Testis (tissue), 2 donors: ENCODE measurements at regions not wholly inside any gene's neighbourhood (a gene's known extent, or its start where the extent isn't known, plus 50 kb on each side); places are given as distances from the start of the nearest gene placed in this dataset.
"Not testable (repeated sequence)": the region's sequence is repeated elsewhere in the genome, so short reads cannot be mapped to it uniquely, and the experiment has no call there.

Source experiments
- DNase-seq: peaks from one replicate; pipeline ENCODE4 v3.0.0-alpha.2; 2019
- H3K27ac ChIP-seq, 2 donors: fragments of 200-600 bp; sonication (generic); one replicate each; pipeline ENCODE4 v1.5.1; 2019
- H3K27me3 ChIP-seq: fragments of 200-600 bp; sonication (generic); one replicate; pipeline ENCODE4 v1.5.1; 2019
- H3K36me3 ChIP-seq: fragments of 200-600 bp; sonication (generic); one replicate; pipeline ENCODE4 v1.5.1; 2017; ENCODE audit warnings: low read depth; ENCODE audit errors: missing control alignments
- H3K4me1 ChIP-seq: fragments of 200-600 bp; sonication (generic); one replicate; pipeline ENCODE4 v1.5.1; 2019
- H3K4me3 ChIP-seq, 2 donors: fragments of 200-600 bp; sonication (generic); one replicate each; pipeline ENCODE4 v1.5.1; 2017 to 2019
- H3K9me3 ChIP-seq: fragments of 200-600 bp; sonication (generic); one replicate; pipeline ENCODE4 v1.5.1; 2017
- POLR2A ChIP-seq: fragments of 450-650 bp; IDR thresholded peaks from one replicate; pipeline ENCODE4 v1.6.1; 2017; ENCODE audit warnings: antibody characterized with exemption, mild to moderate bottlenecking, moderate library complexity
- WGBS, 2 donors: methylation state at CpG; one replicate each; pipeline ENCODE4 v1.1.5; 2018; 5-methylcytosine and 5-hydroxymethylcytosine counted together
- intact Hi-C: fragments of 100-400 bp; cut with DNase I; formaldehyde crosslinking; loops from one replicate; pipeline ENCODE4 v1.15.1; 2023; ENCODE audit warnings: low total_unique reads
- TF ChIP-seq, protein P1 (sequence below), 3 experiments: fragments of 450-650 bp in 2 of 3; fragments of 200-600 bp in 1 of 3; sonication (generic) in 1 of 3; IDR thresholded peaks; one replicate each; pipeline ENCODE4 v1.5.1; 2016 to 2019; ENCODE audit warnings: antibody characterized with exemption in 3 of 3, mild to moderate bottlenecking in 2 of 3, moderate library complexity in 1 of 3

DNA sequence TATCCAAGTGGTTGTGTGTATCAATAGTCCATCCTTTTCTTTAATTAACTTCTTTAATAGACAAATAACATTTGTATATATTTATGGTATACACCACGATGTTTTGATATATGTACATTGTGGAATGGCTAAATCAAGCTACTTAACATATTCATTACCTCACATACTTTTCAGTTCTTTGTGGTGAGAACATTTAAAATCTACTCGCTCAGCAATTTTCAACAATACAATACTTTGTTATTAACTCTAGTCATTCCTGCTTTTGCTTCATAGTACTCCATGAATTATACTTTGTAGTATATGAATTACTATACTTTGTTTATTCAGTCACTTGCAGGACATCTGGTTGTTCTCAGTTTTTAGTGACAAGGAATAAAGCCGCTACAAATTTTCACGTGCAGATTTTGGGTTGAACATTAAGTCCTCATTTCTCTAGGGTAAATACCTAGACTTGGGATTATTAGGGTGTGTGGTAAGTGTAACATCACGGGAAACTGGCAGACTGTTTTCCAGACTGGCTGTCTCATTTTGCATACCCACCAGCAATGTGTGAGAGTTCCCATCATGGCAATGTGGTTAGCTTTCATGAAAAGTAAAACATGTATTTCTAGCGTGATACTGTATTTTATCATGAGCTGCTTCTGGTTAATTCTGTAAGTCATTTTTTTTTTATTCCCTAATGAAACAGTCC is 354.4 kb upstream of the WWC1 start:
- Histone ChIP-seq H3K27ac (no peak overlapping the region), H3K27me3 (no peaks in the 10 kb centered on the region), H3K4me3 (no peak overlapping the region), H3K9me3 (no peaks in the 10 kb centered on the region), H3K4me1 (no peaks in the 10 kb centered on the region), H3K36me3 (no peaks in the 10 kb centered on the region)
- DNase-seq = no peak
- 76 to 79% methylated on average over 6 of the region's 6 CpGs for WGBS, 2 donors
- TF ChIP-seq POLR2A = no peak
- TF ChIP-seq, protein P1, sequence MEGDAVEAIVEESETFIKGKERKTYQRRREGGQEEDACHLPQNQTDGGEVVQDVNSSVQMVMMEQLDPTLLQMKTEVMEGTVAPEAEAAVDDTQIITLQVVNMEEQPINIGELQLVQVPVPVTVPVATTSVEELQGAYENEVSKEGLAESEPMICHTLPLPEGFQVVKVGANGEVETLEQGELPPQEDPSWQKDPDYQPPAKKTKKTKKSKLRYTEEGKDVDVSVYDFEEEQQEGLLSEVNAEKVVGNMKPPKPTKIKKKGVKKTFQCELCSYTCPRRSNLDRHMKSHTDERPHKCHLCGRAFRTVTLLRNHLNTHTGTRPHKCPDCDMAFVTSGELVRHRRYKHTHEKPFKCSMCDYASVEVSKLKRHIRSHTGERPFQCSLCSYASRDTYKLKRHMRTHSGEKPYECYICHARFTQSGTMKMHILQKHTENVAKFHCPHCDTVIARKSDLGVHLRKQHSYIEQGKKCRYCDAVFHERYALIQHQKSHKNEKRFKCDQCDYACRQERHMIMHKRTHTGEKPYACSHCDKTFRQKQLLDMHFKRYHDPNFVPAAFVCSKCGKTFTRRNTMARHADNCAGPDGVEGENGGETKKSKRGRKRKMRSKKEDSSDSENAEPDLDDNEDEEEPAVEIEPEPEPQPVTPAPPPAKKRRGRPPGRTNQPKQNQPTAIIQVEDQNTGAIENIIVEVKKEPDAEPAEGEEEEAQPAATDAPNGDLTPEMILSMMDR (IDR thresholded peaks at IDR 0.05) = no peak
- intact Hi-C loops = no loop called here

DNA sequence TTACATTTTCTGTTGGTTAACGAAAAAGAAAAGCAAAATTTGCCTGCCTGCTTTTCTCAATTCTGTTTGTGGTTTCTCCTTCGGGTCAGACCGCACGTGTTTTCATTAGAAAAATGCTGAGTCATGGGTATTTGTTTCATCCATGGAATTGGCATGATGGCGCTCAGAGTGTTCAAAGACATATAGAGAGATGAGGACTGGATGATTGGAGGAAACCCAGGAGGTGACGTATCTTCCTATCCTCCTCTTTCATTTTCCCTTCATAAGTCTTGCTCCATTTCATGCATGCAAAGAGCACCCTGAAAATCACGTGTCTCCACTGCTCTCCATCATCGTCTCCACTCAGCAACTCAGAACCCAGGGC is 353.8 kb upstream of the WWC1 start:
- H3K9me3 ChIP-seq = no peaks in the 10 kb centered on the region
- WGBS, 2 donors = 79 to 82% methylated on average over 8 of the region's 8 CpGs
- no peaks in the 10 kb centered on the region for H3K27me3 ChIP-seq
- H3K4me3 ChIP-seq = no peak overlapping the region
- H3K36me3 ChIP-seq = no peaks in the 10 kb centered on the region
- no peak for DNase-seq
- TF ChIP-seq POLR2A = no peak
- TF ChIP-seq, protein P1 (IDR thresholded peaks at IDR 0.05) = no peak
- no peaks in the 10 kb centered on the region for H3K4me1 ChIP-seq
- no peak overlapping the region for H3K27ac ChIP-seq
- intact Hi-C loops = no loop called here

DNA sequence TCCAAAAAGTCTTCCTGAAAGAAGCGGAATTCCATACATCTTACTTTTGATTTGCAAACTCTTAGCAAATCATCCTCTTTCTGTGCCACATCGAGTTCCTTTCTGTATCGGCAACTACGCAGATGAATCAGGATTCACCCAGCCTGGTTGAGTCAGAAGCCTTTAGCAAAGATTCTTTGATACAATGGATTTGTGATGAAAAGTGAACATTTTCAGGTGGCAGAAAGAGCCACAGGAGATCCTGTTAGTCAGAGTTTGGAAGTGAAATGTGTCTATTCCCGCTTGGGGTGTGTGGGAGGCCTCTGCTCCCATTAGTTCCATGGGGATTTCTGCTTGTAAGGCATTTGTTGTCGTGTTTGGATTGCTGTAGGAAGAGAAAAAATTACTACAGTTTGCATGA is 351.8 kb upstream of the WWC1 start:
- TF ChIP-seq POLR2A = no peak
- TF ChIP-seq, protein P1 (IDR thresholded peaks at IDR 0.05) = no peak
- no peak overlapping the region for H3K27ac ChIP-seq
- H3K4me1 ChIP-seq = no peaks in the 10 kb centered on the region
- no peaks in the 10 kb centered on the region for H3K9me3 ChIP-seq
- H3K27me3 ChIP-seq = no peaks in the 10 kb centered on the region
- no peaks in the 10 kb centered on the region for H3K36me3 ChIP-seq
- no peak overlapping the region for H3K4me3 ChIP-seq
- 73 to 80% methylated on average over 6 of the region's 6 CpGs for WGBS, 2 donors
- intact Hi-C loops = no loop called here
- DNase-seq = no peak

DNA sequence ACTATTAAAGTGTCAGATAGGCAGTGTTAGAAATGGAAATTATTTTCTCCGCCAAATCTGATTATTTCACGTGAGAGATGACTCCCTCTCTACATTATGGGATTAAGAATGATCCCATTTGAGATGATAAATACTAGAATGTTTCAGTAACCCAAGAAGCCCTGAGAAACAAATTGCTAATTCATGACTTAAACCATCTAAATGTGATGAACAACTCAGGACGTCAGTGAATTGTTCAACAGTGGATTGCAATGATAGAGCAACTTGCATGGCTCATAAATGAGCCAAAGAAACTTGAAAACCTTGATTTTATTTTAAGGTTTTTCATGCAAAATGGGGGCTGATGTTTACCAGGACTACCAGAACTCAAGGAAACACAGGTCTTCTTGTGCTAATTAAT is 350.5 kb upstream of the WWC1 start:
- H3K4me1 ChIP-seq = peaks cover 3% of the 10 kb centered on the region
- intact Hi-C loops = no loop called here
- TF ChIP-seq, protein P1 (IDR thresholded peaks at IDR 0.05) = no peak
- TF ChIP-seq POLR2A = no peak
- H3K9me3 ChIP-seq = no peaks in the 10 kb centered on the region
- no peak overlapping the region for H3K4me3 ChIP-seq
- no peaks in the 10 kb centered on the region for H3K36me3 ChIP-seq
- no peak for DNase-seq
- H3K27ac ChIP-seq = no peak overlapping the region
- 80 to 81% methylated on average over 3 of the region's 3 CpGs for WGBS, 2 donors
- H3K27me3 ChIP-seq = no peaks in the 10 kb centered on the region

DNA sequence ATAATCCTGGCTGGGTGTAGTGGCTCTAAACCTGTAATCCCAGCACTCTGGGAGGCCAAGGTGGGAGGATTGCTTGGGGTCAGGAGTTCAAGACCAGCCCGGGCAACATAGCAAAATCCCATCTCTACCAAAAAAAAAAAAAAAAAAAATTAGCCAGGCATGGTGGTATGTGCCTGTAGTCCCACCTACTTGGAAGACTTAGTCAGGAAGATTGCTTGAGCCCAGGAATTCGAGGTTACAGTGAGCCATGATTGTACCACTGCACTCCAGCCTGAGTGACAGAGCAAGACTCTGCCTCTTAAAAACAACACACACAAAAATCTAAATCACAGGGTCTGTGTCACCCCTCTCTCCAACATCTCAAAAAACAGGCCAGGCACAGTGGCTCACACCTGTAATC is 349.9 kb upstream of the WWC1 start:
- DNase-seq, H3K9me3 ChIP-seq, H3K4me1 ChIP-seq, H3K4me3 ChIP-seq, H3K36me3 ChIP-seq, H3K27ac ChIP-seq, H3K27me3 ChIP-seq, intact Hi-C loops: not testable (repeated sequence)
- 85 to 100% methylated on average over 2 of the region's 2 CpGs for WGBS, 2 donors
